A549 (cell line): ENCODE measurements at regions not wholly inside any gene's neighbourhood (a gene's known extent, or its start where the extent isn't known, plus 50 kb on each side); places are given as distances from the start of the nearest gene placed in this dataset.

Experiments
- ATAC-seq, 2 experiments: fragments of 200-7000 bp in 1 of 2; fragments of >200 bp in 1 of 2; cut with Nextera tagmentation in 1 of 2; cut with Tn5 transposase in 1 of 2; 3 replicates each; pipeline versions ENCODE4 v1.8.0 to v1.9.1; 2018 to 2020; ENCODE audit warnings: mild to moderate bottlenecking in 1 of 2, moderate library complexity in 1 of 2
- CTCF ChIA-PET: fragments of 300-600 bp; sonication (Branson Sonifier 250); formaldehyde crosslinking; extraction: SDS; loops from one replicate; lab custom pipeline; 2021; ENCODE audit warnings: antibody characterized with exemption, inconsistent platforms; lab: Yijun Ruan, JAX
- POLR2A ChIA-PET: fragments of 350-600 bp; formaldehyde crosslinking; extraction: SDS; loops from one replicate; lab custom pipeline; 2021; ENCODE audit warnings: antibody characterized with exemption, inconsistent platforms; lab: Yijun Ruan, JAX
- DNase-seq, 2 experiments: peaks; one replicate each; pipeline versions ENCODE4 v3.0.0 to v3.0.0-alpha.2; 2011 to 2016; ENCODE audit warnings: low read depth in 1 of 2, low spot score in 1 of 2
- FAIRE-seq: peaks from 2 replicates; lab custom pipeline; 2011; peaks lifted over from hg19 to GRCh38; lab: Jason Lieb, UNC
- H3K27ac ChIP-seq, 2 experiments: fragments of >200 bp; sonication (Bioruptor Twin); formaldehyde crosslinking; 3 replicates each; pipeline ENCODE4 v1.5.1; 2016 to 2017
- H3K4me1 ChIP-seq: fragments of >200 bp; sonication (Bioruptor Twin); formaldehyde crosslinking; 3 replicates; pipeline ENCODE4 v1.6.1; 2016
- H3K4me2 ChIP-seq: fragments of >200 bp; sonication (Bioruptor Twin); formaldehyde crosslinking; 3 replicates; pipeline ENCODE4 v1.6.1; 2016
- H3K4me3 ChIP-seq: fragments of >200 bp; sonication (Bioruptor Twin); formaldehyde crosslinking; 3 replicates; pipeline ENCODE4 v1.5.1; 2016
- H3K9me3 ChIP-seq: fragments of >200 bp; sonication (Bioruptor Twin); formaldehyde crosslinking; 3 replicates; pipeline ENCODE4 v1.6.1; 2016
- CEBPB ChIP-seq, 2 experiments: fragments of >200 bp in 1 of 2; sonication (Bioruptor Twin) in 1 of 2; formaldehyde crosslinking in 1 of 2; IDR thresholded peaks; 2 replicates each; pipeline ENCODE4 v1.6.1; 2012 to 2016
- CHD2 ChIP-seq: fragments of 150-350 bp; IDR thresholded peaks from 2 replicates; pipeline ENCODE4 v1.6.1; 2014; ENCODE audit warnings: low read length; ENCODE audit not compliant: partially characterized antibody
- EHF ChIP-seq: fragments of 250-450 bp; sonication (Bioruptor Pico); IDR thresholded peaks from 2 replicates; pipeline ENCODE4 v1.5.0; 2020; ENCODE audit warnings: mild to moderate bottlenecking
- ELK1 ChIP-seq: fragments of 150-350 bp; IDR thresholded peaks from 2 replicates; pipeline ENCODE4 v1.6.1; 2014; ENCODE audit warnings: low read depth, mild to moderate bottlenecking, low read length
- EP300 ChIP-seq, 2 experiments: fragments of >200 bp; sonication (Bioruptor Twin); formaldehyde crosslinking; IDR thresholded peaks; 2 replicates in 1 of 2; 3 replicates in 1 of 2; pipeline ENCODE4 v1.6.1; 2016 to 2017
- ESRRA ChIP-seq: fragments of 150-350 bp; IDR thresholded peaks from 2 replicates; pipeline ENCODE4 v1.6.1; 2014; ENCODE audit warnings: mild to moderate bottlenecking, low read length, borderline replicate concordance
- FOXS1 ChIP-seq: fragments of 250-450 bp; sonication (Bioruptor Pico); IDR thresholded peaks from 2 replicates; pipeline ENCODE4 v1.5.0; 2020; ENCODE audit warnings: mild to moderate bottlenecking, moderate library complexity
- HDAC2 ChIP-seq: fragments of 200-600 bp; sonication (generic); IDR thresholded peaks from 2 replicates; pipeline ENCODE4 v1.6.1; 2016
- HEYL ChIP-seq: fragments of 250-450 bp; sonication (Bioruptor Pico); IDR thresholded peaks from 2 replicates; pipeline ENCODE4 v1.8.0; 2021; ENCODE audit warnings: mild to moderate bottlenecking, moderate library complexity
- MAX ChIP-seq: IDR thresholded peaks from 2 replicates; pipeline ENCODE4 v1.6.1; 2012
- MAZ ChIP-seq: fragments of 150-350 bp; IDR thresholded peaks from 2 replicates; pipeline ENCODE4 v1.6.1; 2014; ENCODE audit warnings: antibody characterized with exemption, low read depth, low read length, borderline replicate concordance
- NFE2L2 ChIP-seq: fragments of 150-350 bp; conservative IDR thresholded peaks from 2 replicates; pipeline ENCODE4 v1.6.1; 2014; ENCODE audit warnings: low read length
- NR3C1 ChIP-seq: fragments of >200 bp; sonication (Bioruptor Twin); formaldehyde crosslinking; IDR thresholded peaks from 3 replicates; pipeline ENCODE4 v1.6.1; 2017
- POLR2A ChIP-seq: IDR thresholded peaks from 2 replicates; pipeline ENCODE4 v1.6.1; 2012; ENCODE audit warnings: mild to moderate bottlenecking, low read length
- RCOR1 ChIP-seq: fragments of 150-350 bp; IDR thresholded peaks from 2 replicates; pipeline ENCODE4 v1.6.1; 2014; ENCODE audit warnings: antibody characterized with exemption, low read length, low read depth
- TP53 ChIP-seq: fragments of 250-450 bp; sonication (Bioruptor Pico); IDR thresholded peaks from 2 replicates; pipeline ENCODE4 v1.5.0; 2021; ENCODE audit warnings: mild to moderate bottlenecking, moderate library complexity
- ZFP36 ChIP-seq: fragments of 450-650 bp; IDR thresholded peaks from 2 replicates; pipeline ENCODE4 v1.6.1; 2014; ENCODE audit warnings: borderline replicate concordance; ENCODE audit not compliant: partially characterized antibody
- WGBS: methylation state at CpG from one replicate; pipeline ENCODE4 v1.1.6; 2017; ENCODE audit errors: missing lambda C conversion rate; 5-methylcytosine and 5-hydroxymethylcytosine counted together
- TF ChIP-seq, protein P1 (sequence below): fragments of >200 bp; sonication (Bioruptor Twin); formaldehyde crosslinking; IDR thresholded peaks from 3 replicates; pipeline ENCODE4 v1.6.1; 2016
- TF ChIP-seq, protein P2 (sequence below): fragments of >200 bp; sonication (Bioruptor Twin); formaldehyde crosslinking; IDR thresholded peaks from 3 replicates; pipeline ENCODE4 v1.5.1; 2016

- no peak overlapping the region for H3K4me3 ChIP-seq
- no peaks in the 10 kb centered on the region for H3K4me1 ChIP-seq
- no peak for TF ChIP-seq HEYL
- no peak for TF ChIP-seq EHF
- TF ChIP-seq CEBPB (IDR thresholded peaks at IDR 0.05), result no peak
- no peak for TF ChIP-seq EP300 (IDR thresholded peaks at IDR 0.05)
- no peak for TF ChIP-seq FOXS1 (CRISPR knock-in tag)
- no peak for TF ChIP-seq MAZ
- no peak for TF ChIP-seq CHD2
- TF ChIP-seq, protein P1, sequence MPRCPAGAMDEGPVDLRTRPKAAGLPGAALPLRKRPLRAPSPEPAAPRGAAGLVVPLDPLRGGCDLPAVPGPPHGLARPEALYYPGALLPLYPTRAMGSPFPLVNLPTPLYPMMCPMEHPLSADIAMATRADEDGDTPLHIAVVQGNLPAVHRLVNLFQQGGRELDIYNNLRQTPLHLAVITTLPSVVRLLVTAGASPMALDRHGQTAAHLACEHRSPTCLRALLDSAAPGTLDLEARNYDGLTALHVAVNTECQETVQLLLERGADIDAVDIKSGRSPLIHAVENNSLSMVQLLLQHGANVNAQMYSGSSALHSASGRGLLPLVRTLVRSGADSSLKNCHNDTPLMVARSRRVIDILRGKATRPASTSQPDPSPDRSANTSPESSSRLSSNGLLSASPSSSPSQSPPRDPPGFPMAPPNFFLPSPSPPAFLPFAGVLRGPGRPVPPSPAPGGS, result no peak
- TF ChIP-seq, protein P2, sequence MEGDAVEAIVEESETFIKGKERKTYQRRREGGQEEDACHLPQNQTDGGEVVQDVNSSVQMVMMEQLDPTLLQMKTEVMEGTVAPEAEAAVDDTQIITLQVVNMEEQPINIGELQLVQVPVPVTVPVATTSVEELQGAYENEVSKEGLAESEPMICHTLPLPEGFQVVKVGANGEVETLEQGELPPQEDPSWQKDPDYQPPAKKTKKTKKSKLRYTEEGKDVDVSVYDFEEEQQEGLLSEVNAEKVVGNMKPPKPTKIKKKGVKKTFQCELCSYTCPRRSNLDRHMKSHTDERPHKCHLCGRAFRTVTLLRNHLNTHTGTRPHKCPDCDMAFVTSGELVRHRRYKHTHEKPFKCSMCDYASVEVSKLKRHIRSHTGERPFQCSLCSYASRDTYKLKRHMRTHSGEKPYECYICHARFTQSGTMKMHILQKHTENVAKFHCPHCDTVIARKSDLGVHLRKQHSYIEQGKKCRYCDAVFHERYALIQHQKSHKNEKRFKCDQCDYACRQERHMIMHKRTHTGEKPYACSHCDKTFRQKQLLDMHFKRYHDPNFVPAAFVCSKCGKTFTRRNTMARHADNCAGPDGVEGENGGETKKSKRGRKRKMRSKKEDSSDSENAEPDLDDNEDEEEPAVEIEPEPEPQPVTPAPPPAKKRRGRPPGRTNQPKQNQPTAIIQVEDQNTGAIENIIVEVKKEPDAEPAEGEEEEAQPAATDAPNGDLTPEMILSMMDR, result no peak
- no peak for TF ChIP-seq ZFP36
- TF ChIP-seq NR3C1, result no peak
- TF ChIP-seq POLR2A, result no peak
- no peak for TF ChIP-seq ESRRA
- TF ChIP-seq HDAC2, result no peak
- no peak for TF ChIP-seq RCOR1
- TF ChIP-seq MAX, result no peak
- no peak for TF ChIP-seq ELK1
- no peak for TF ChIP-seq TP53 (CRISPR knock-in tag)
- TF ChIP-seq NFE2L2, result no peak
- ChIA-PET CTCF (no interaction called here), POLR2A (no interaction called here)
- no peak overlapping the region for H3K27ac ChIP-seq
- 32% methylated on average over 17 of the region's 22 CpGs for WGBS
- no peak for FAIRE-seq
- ATAC-seq, result no peak
- no peak overlapping the region for H3K4me2 ChIP-seq
- H3K9me3 ChIP-seq, result peaks cover 4% of the 10 kb centered on the region; the same call in 1 of the 3 replicates
- DNase-seq, result no peak
Measured at GRCh38 chr7:63931985-63932577, 66.6 kb upstream of the ZNF722 start.
